ENCODE measurements at regions not wholly inside any gene's neighbourhood (a gene's known extent, or its start where the extent isn't known, plus 50 kb on each side); places are given as distances from the start of the nearest gene placed in this dataset.

- H3K4me3 ChIP-seq (ENCODE audit: control insufficient read depth, low read depth, low read length) = peak overlapping the region; percentile 50
- no peak for DNase-seq (ENCODE audit: low read depth)
- no peak for TF ChIP-seq CTCF (IDR thresholded peaks at IDR 0.05; ENCODE audit: control insufficient read depth, insufficient read depth, low read depth, low read length, missing control alignments)
Measured at GRCh38 chr7:25857376-25858067, 294.5 kb upstream of the NFE2L3 start.

- no peak for DNase-seq (ENCODE audit: low read depth)
- no peak for TF ChIP-seq CTCF (IDR thresholded peaks at IDR 0.05; ENCODE audit: control insufficient read depth, insufficient read depth, low read depth, low read length, missing control alignments)
- H3K4me3 ChIP-seq (ENCODE audit: control insufficient read depth, low read depth, low read length) = no peak overlapping the region
Measured at GRCh38 chr7:25858200-25858524, 293.8 kb upstream of the NFE2L3 start.

GRCh38 chr7:25858525-25859411 is 293.2 kb upstream of the NFE2L3 start:
- no peak for TF ChIP-seq CTCF (IDR thresholded peaks at IDR 0.05; ENCODE audit: control insufficient read depth, insufficient read depth, low read depth, low read length, missing control alignments)
- H3K4me3 ChIP-seq (ENCODE audit: control insufficient read depth, low read depth, low read length) = no peak overlapping the region
- DNase-seq (ENCODE audit: low read depth) = no peak

- no peak for DNase-seq (ENCODE audit: low read depth)
- no peak for TF ChIP-seq CTCF (IDR thresholded peaks at IDR 0.05; ENCODE audit: control insufficient read depth, insufficient read depth, low read depth, low read length, missing control alignments)
- no peak overlapping the region for H3K4me3 ChIP-seq (ENCODE audit: control insufficient read depth, low read depth, low read length)
Measured at GRCh38 chr7:25859412-25860274, 292.4 kb upstream of the NFE2L3 start.

GRCh38 chr7:25860275-25861163 is 291.5 kb upstream of the NFE2L3 start:
- H3K4me3 ChIP-seq (ENCODE audit: control insufficient read depth, low read depth, low read length) = peak overlapping the region; percentile 3
- no peak for DNase-seq (ENCODE audit: low read depth)
- no peak for TF ChIP-seq CTCF (IDR thresholded peaks at IDR 0.05; ENCODE audit: control insufficient read depth, insufficient read depth, low read depth, low read length, missing control alignments)

GRCh38 chr7:25861164-25861496 is 290.9 kb upstream of the NFE2L3 start:
- no peak overlapping the region for H3K4me3 ChIP-seq (ENCODE audit: control insufficient read depth, low read depth, low read length)
- DNase-seq (ENCODE audit: low read depth) = no peak
- no peak for TF ChIP-seq CTCF (IDR thresholded peaks at IDR 0.05; ENCODE audit: control insufficient read depth, insufficient read depth, low read depth, low read length, missing control alignments)
